ENCODE measurements at regions not wholly inside any gene's neighbourhood (a gene's known extent, or its start where the extent isn't known, plus 50 kb on each side); places are given as distances from the start of the nearest gene placed in this dataset.

GRCh38 chr10:131640045-131640644 is 260.7 kb upstream of the PPP2R2D start:
- H3K4me3 ChIP-seq (ENCODE audit: low read depth, low read length) = no peak overlapping the region
- DNase-seq (ENCODE audit: low read depth) = no peak
- TF ChIP-seq, protein P1, sequence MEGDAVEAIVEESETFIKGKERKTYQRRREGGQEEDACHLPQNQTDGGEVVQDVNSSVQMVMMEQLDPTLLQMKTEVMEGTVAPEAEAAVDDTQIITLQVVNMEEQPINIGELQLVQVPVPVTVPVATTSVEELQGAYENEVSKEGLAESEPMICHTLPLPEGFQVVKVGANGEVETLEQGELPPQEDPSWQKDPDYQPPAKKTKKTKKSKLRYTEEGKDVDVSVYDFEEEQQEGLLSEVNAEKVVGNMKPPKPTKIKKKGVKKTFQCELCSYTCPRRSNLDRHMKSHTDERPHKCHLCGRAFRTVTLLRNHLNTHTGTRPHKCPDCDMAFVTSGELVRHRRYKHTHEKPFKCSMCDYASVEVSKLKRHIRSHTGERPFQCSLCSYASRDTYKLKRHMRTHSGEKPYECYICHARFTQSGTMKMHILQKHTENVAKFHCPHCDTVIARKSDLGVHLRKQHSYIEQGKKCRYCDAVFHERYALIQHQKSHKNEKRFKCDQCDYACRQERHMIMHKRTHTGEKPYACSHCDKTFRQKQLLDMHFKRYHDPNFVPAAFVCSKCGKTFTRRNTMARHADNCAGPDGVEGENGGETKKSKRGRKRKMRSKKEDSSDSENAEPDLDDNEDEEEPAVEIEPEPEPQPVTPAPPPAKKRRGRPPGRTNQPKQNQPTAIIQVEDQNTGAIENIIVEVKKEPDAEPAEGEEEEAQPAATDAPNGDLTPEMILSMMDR (conservative IDR thresholded peaks at IDR 0.05; ENCODE audit: low read depth, low read length) = no peak

DNA sequence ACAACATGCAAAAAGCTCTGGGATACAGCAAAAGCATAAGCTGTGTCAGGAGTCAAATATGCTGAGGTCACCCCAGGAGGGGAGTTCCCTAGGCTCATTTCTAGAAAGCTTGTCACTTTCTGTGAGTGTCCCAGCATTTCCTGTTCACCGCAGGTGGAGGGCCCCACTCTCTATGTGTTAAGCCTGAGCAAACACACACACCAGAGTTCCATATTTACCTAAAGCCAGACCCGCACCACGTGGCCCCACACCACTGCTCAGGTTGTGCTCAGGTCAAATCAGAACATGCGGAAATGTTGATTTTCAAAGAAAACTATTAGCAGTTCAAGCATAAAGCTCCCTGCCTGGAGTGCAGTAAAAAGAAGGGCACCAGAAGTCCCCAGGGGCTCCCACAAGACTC is 259.6 kb upstream of the PPP2R2D start:
- TF ChIP-seq, protein P1 (conservative IDR thresholded peaks at IDR 0.05; ENCODE audit: low read depth, low read length) = no peak
- DNase-seq (ENCODE audit: low read depth) = no peak
- no peak overlapping the region for H3K4me3 ChIP-seq (ENCODE audit: low read depth, low read length)

DNA sequence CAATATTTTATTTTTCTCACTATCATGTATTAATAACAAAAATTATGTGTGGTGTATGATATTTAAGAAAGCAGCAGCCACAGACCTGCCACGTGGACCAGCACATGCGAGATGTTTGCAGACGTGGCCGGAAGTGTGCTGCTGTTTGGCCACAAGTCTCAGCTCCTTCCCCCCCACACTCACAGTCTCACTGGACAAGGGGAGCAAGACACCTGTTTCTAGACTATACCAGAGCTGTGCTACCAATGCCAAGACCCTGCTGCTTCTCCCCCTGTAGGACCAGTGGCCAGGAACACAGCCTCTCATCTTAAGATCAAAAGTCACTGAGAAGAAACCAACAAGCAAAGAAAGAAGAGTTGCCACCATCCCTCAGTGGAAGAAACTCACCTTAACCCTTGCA is 258.9 kb upstream of the PPP2R2D start:
- TF ChIP-seq, protein P1 (conservative IDR thresholded peaks at IDR 0.05; ENCODE audit: low read depth, low read length) = no peak
- H3K4me3 ChIP-seq (ENCODE audit: low read depth, low read length) = no peak overlapping the region
- no peak for DNase-seq (ENCODE audit: low read depth)

- H3K4me3 ChIP-seq (ENCODE audit: low read depth, low read length) = no peak overlapping the region
- no peak for DNase-seq (ENCODE audit: low read depth)
- TF ChIP-seq, protein P1 (conservative IDR thresholded peaks at IDR 0.05; ENCODE audit: low read depth, low read length) = no peak
These were observed 257.8 kb upstream of the PPP2R2D start for GRCh38 chr10:131642966-131643365.

DNA sequence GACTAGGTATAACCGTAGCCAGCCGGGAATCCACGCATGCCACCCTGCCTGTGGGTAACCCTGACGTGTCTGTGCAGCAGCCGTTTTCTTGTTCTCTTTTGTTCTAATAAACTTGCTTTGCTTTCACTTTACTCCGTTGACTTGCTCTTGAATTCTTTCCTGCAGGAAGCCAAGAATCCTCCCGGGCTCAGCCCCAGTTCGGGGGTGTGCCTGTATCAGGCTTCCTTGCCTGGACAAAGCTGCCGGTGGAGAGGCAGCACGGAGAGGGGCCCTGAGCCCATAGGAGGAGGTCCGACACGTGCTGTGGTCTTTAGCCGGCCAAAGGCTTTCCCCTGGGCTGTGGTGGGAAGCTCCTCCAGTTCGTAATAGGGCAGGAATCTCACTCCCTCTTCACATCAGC is 256.5 kb upstream of the PPP2R2D start:
- TF ChIP-seq, protein P1 (conservative IDR thresholded peaks at IDR 0.05; ENCODE audit: low read depth, low read length) = no peak
- DNase-seq (ENCODE audit: low read depth) = no peak

GRCh38 chr10:131644864-131645658 is 255.7 kb upstream of the PPP2R2D start:
- no peak for DNase-seq (ENCODE audit: low read depth)
- TF ChIP-seq, protein P1 (conservative IDR thresholded peaks at IDR 0.05; ENCODE audit: low read depth, low read length) = no peak
- no peak overlapping the region for H3K4me3 ChIP-seq (ENCODE audit: low read depth, low read length)

More for the DNA sequence above, 256.5 kb upstream of the PPP2R2D start:
- H3K4me3 ChIP-seq (ENCODE audit: low read depth, low read length) = no peak overlapping the region

Data from epithelial cell of proximal tubule (primary cell).